ENCODE measurements at regions not wholly inside any gene's neighbourhood (a gene's known extent, or its start where the extent isn't known, plus 50 kb on each side); places are given as distances from the start of the nearest gene placed in this dataset.

- TF ChIP-seq AR (CRISPR knock-in tag; IDR thresholded peaks at IDR 0.05), result no peak
Measured at GRCh38 chr7:79612022-79612421, 158.6 kb upstream of the MAGI2 start (continued).

GRCh38 chr7:79610748-79611304 lies 157.4 kb upstream of the MAGI2 start:
- no peak for ATAC-seq
- Mint-ChIP-seq H3K9me3 (peaks cover 2% of the 10 kb centered on the region), H3K27me3 (ENCODE audit: low read depth) (no peaks in the 10 kb centered on the region), H3K4me1 (peaks cover 16% of the 10 kb centered on the region), H3K27ac (no peak overlapping the region), H3K4me3 (no peak overlapping the region), H3K36me3 (peaks cover 2% of the 10 kb centered on the region; the same call in 1 of the 2 replicates)
- no peak for DNase-seq (ENCODE audit: low spot score)
- ChIA-PET CTCF (no interaction called here), POLR2A (no interaction called here)
- no peak for TF ChIP-seq ZMAT4 (CRISPR knock-in tag; IDR thresholded peaks at IDR 0.05)
- no peak for TF ChIP-seq NR1H2 (CRISPR knock-in tag; IDR thresholded peaks at IDR 0.05)
- no peak for TF ChIP-seq ZNF219 (CRISPR knock-in tag; IDR thresholded peaks at IDR 0.05; ENCODE audit: borderline replicate concordance)
- no peak for TF ChIP-seq E2F5 (CRISPR knock-in tag; IDR thresholded peaks at IDR 0.05)
- TF ChIP-seq ZNF512 (CRISPR knock-in tag; IDR thresholded peaks at IDR 0.05; ENCODE audit: borderline replicate concordance), result no peak
- no peak for TF ChIP-seq CDX4 (CRISPR knock-in tag; IDR thresholded peaks at IDR 0.05; ENCODE audit: borderline replicate concordance)
- no peak for TF ChIP-seq ZNF263 (CRISPR knock-in tag; IDR thresholded peaks at IDR 0.05; ENCODE audit: low read depth)
- TF ChIP-seq RELA (CRISPR knock-in tag; IDR thresholded peaks at IDR 0.05; ENCODE audit: borderline replicate concordance), result no peak

GRCh38 chr7:79610313-79610712 lies 156.8 kb upstream of the MAGI2 start:
- no peak for DNase-seq (ENCODE audit: low spot score)
- no peak for ATAC-seq
- CTCF ChIA-PET, result no interaction called here
- Mint-ChIP-seq H3K27me3 (ENCODE audit: low read depth) (no peaks in the 10 kb centered on the region), H3K4me1 (peaks cover 11% of the 10 kb centered on the region), H3K27ac (no peak overlapping the region), H3K4me3 (no peak overlapping the region), H3K36me3 (no peaks in the 10 kb centered on the region), H3K9me3 (no peaks in the 10 kb centered on the region)
- POLR2A ChIA-PET, result no interaction called here
- no peak for TF ChIP-seq GTF2I (CRISPR knock-in tag; conservative IDR thresholded peaks at IDR 0.05)
- no peak for TF ChIP-seq ZNF532 (CRISPR knock-in tag; IDR thresholded peaks at IDR 0.05; ENCODE audit: borderline replicate concordance)
- no peak for TF ChIP-seq E2F1 (CRISPR knock-in tag; IDR thresholded peaks at IDR 0.05)
- TF ChIP-seq E2F4 (CRISPR knock-in tag; IDR thresholded peaks at IDR 0.05; ENCODE audit: borderline replicate concordance, low read depth), result no peak
- TF ChIP-seq CDX4 (CRISPR knock-in tag; IDR thresholded peaks at IDR 0.05; ENCODE audit: borderline replicate concordance), result no peak
- TF ChIP-seq TEAD4 (CRISPR knock-in tag; IDR thresholded peaks at IDR 0.05), result no peak
- TF ChIP-seq CREM (CRISPR knock-in tag; IDR thresholded peaks at IDR 0.05), result no peak
- TF ChIP-seq TEAD1 (CRISPR knock-in tag; IDR thresholded peaks at IDR 0.05), result no peak
- no peak for TF ChIP-seq IRF1 (CRISPR knock-in tag; IDR thresholded peaks at IDR 0.05)
